Prostate gland (tissue), 2 donors: ENCODE measurements at regions not wholly inside any gene's neighbourhood (a gene's known extent, or its start where the extent isn't known, plus 50 kb on each side); places are given as distances from the start of the nearest gene placed in this dataset.

Experiments used
- DNase-seq: peaks from one replicate; pipeline ENCODE4 v3.0.0-alpha.2; 2019; ENCODE audit warnings: low spot score
- H3K27ac ChIP-seq, 2 donors: fragments of 200-600 bp; sonication (generic); 2 replicates each; pipeline ENCODE4 v1.5.1; 2017 to 2019
- H3K27me3 ChIP-seq: fragments of 200-600 bp; sonication (generic); replicated peaks from 2 replicates; pipeline ENCODE4 v1.5.1; 2019; ENCODE audit not compliant: insufficient read depth
- H3K36me3 ChIP-seq, 2 donors: fragments of 200-600 bp; sonication (generic); 1 replicate in 1 of 2; 2 replicates in 1 of 2; pipeline versions ENCODE4 v1.5.1 to v1.8.1; 2017 to 2019
- H3K4me1 ChIP-seq: fragments of 200-600 bp; sonication (generic); replicated peaks from 2 replicates; pipeline ENCODE4 v1.5.1; 2019
- H3K4me3 ChIP-seq, 2 donors: fragments of 200-600 bp; sonication (generic); 2 replicates each; pipeline ENCODE4 v1.5.1; 2017 to 2019
- H3K9me3 ChIP-seq: fragments of 200-600 bp; sonication (generic); 2 replicates; pipeline ENCODE4 v1.5.1; 2017
- POLR2A ChIP-seq: fragments of 450-650 bp; IDR thresholded peaks from one replicate; pipeline ENCODE4 v1.6.1; 2016; ENCODE audit warnings: antibody characterized with exemption, mild to moderate bottlenecking
- POLR2AphosphoS5 ChIP-seq: sonication (generic); formaldehyde crosslinking; IDR thresholded peaks from one replicate; pipeline ENCODE4 v1.6.1; 2017; ENCODE audit warnings: antibody characterized with exemption
- WGBS: methylation state at CpG from one replicate; pipeline ENCODE4 v1.1.5; 2018; 5-methylcytosine and 5-hydroxymethylcytosine counted together
- intact Hi-C: fragments of 100-400 bp; cut with DNase I; formaldehyde crosslinking; loops from one replicate; pipeline ENCODE4 v1.14.2; 2022
- TF ChIP-seq, protein P1 (sequence below), 4 experiments: fragments of 200-600 bp in 2 of 4; fragments of 450-650 bp in 2 of 4; sonication (generic) in 2 of 4; IDR thresholded peaks; 1 replicate in 3 of 4; 2 replicates in 1 of 4; pipeline ENCODE4 v1.5.1; 2016 to 2019; ENCODE audit warnings: antibody characterized with exemption in 4 of 4, mild to moderate bottlenecking in 2 of 4, moderate library complexity in 2 of 4

GRCh38 chr9:86827893-86828292 is 119.4 kb downstream of the GAS1 start:
- H3K4me3 ChIP-seq, result no peak overlapping the region
- H3K9me3 ChIP-seq, result no peaks in the 10 kb centered on the region
- no peaks in the 10 kb centered on the region for H3K36me3 ChIP-seq
- intact Hi-C loops, result no loop called here
- no peak overlapping the region for H3K27ac ChIP-seq
- H3K27me3 ChIP-seq, result no peaks in the 10 kb centered on the region
- 87% methylated on average over 1 of the region's 1 CpG for WGBS
- TF ChIP-seq POLR2AphosphoS5 (no peak), POLR2A (no peak)
- TF ChIP-seq, protein P1, sequence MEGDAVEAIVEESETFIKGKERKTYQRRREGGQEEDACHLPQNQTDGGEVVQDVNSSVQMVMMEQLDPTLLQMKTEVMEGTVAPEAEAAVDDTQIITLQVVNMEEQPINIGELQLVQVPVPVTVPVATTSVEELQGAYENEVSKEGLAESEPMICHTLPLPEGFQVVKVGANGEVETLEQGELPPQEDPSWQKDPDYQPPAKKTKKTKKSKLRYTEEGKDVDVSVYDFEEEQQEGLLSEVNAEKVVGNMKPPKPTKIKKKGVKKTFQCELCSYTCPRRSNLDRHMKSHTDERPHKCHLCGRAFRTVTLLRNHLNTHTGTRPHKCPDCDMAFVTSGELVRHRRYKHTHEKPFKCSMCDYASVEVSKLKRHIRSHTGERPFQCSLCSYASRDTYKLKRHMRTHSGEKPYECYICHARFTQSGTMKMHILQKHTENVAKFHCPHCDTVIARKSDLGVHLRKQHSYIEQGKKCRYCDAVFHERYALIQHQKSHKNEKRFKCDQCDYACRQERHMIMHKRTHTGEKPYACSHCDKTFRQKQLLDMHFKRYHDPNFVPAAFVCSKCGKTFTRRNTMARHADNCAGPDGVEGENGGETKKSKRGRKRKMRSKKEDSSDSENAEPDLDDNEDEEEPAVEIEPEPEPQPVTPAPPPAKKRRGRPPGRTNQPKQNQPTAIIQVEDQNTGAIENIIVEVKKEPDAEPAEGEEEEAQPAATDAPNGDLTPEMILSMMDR (IDR thresholded peaks at IDR 0.05), result no peak
- H3K4me1 ChIP-seq, result no peaks in the 10 kb centered on the region
- no peak for DNase-seq

GRCh38 chr9:86825299-86825698 is 122.0 kb downstream of the GAS1 start:
- no peaks in the 10 kb centered on the region for H3K27me3 ChIP-seq
- H3K4me3 ChIP-seq, result no peak overlapping the region
- no peaks in the 10 kb centered on the region for H3K4me1 ChIP-seq
- H3K9me3 ChIP-seq, result no peaks in the 10 kb centered on the region
- H3K27ac ChIP-seq, result no peak overlapping the region
- no peak for DNase-seq
- no peaks in the 10 kb centered on the region for H3K36me3 ChIP-seq
- TF ChIP-seq POLR2A (no peak), POLR2AphosphoS5 (no peak)
- TF ChIP-seq, protein P1 (IDR thresholded peaks at IDR 0.05), result no peak
- WGBS, result 98% methylated on average over 2 of the region's 2 CpGs
- intact Hi-C loops, result no loop called here

GRCh38 chr9:86822006-86822801 is 125.1 kb downstream of the GAS1 start:
- no peaks in the 10 kb centered on the region for H3K36me3 ChIP-seq
- no peak overlapping the region for H3K27ac ChIP-seq
- H3K4me1 ChIP-seq, result no peaks in the 10 kb centered on the region
- WGBS, result 44% methylated on average over 6 of the region's 6 CpGs
- no peak overlapping the region for H3K4me3 ChIP-seq
- no peak for TF ChIP-seq POLR2AphosphoS5
- no peak for DNase-seq
- intact Hi-C loops, result no loop called here
- no peaks in the 10 kb centered on the region for H3K27me3 ChIP-seq
- no peaks in the 10 kb centered on the region for H3K9me3 ChIP-seq

- H3K4me3 ChIP-seq, result no peak overlapping the region
- DNase-seq, result no peak
- no peak overlapping the region for H3K27ac ChIP-seq
- H3K27me3 ChIP-seq, result no peaks in the 10 kb centered on the region
- TF ChIP-seq, protein P1 (IDR thresholded peaks at IDR 0.05), result no peak
- TF ChIP-seq POLR2AphosphoS5 (no peak), POLR2A (no peak)
- H3K36me3 ChIP-seq, result no peaks in the 10 kb centered on the region
- intact Hi-C loops, result no loop called here
- WGBS, result 78% methylated on average over 8 of the region's 8 CpGs
- no peaks in the 10 kb centered on the region for H3K4me1 ChIP-seq
- no peaks in the 10 kb centered on the region for H3K9me3 ChIP-seq
Observed at GRCh38 chr9:86821006-86821845, 126.1 kb downstream of the GAS1 start.

DNA sequence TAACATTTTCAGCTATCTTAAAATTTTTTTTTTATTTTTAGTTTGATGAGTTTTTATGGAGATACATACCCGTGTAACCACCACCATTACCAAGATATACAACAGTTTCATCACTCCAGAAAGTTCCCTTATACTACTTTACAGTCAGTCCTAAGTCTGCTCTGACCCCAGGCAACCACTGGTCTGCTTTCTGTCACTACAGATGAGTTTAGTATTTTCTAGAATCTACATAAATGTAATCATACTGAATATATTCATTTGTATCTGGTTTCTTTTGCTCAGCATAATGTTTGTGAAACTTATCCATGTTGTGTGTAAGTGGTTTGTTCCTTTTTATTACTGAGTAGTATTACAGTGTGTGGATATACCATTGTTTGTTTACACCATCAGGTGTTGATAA is 127.8 kb downstream of the GAS1 start:
- Histone ChIP-seq H3K27ac (no peak overlapping the region), H3K4me3 (no peak overlapping the region), H3K27me3 (no peaks in the 10 kb centered on the region), H3K4me1 (no peaks in the 10 kb centered on the region), H3K9me3 (no peaks in the 10 kb centered on the region), H3K36me3 (no peaks in the 10 kb centered on the region)
- TF ChIP-seq POLR2A, result no peak
- TF ChIP-seq, protein P1 (IDR thresholded peaks at IDR 0.05), result no peak
- WGBS, result 67% methylated on average over 1 of the region's 1 CpG
- no peak for DNase-seq
- intact Hi-C loops, result no loop called here
